GM23338 (cell line): ENCODE measurements at regions not wholly inside any gene's neighbourhood (a gene's known extent, or its start where the extent isn't known, plus 50 kb on each side); places are given as distances from the start of the nearest gene placed in this dataset.

Experiments used
- CTCF ChIP-seq, 2 experiments: fragments of 200-600 bp in 1 of 2; sonication (generic) in 1 of 2; conservative IDR thresholded peaks; 2 replicates each; pipeline versions ENCODE4 v1.5.1 to v1.6.1; 2016 to 2017; ENCODE audit warnings: antibody characterized with exemption in 2 of 2, low read depth in 2 of 2, mild to moderate bottlenecking in 2 of 2, moderate library complexity in 1 of 2
- ETS1 ChIP-seq: IDR thresholded peaks from 2 replicates; pipeline ENCODE4 v1.6.1; 2016; ENCODE audit warnings: antibody characterized with exemption
- JUNB ChIP-seq: IDR thresholded peaks from one replicate; pipeline ENCODE4 v1.6.1; 2016; ENCODE audit warnings: antibody characterized with exemption; ENCODE audit not compliant: unreplicated experiment
- POLR2AphosphoS5 ChIP-seq: IDR thresholded peaks from 2 replicates; pipeline ENCODE4 v1.6.1; 2016; ENCODE audit warnings: antibody characterized with exemption, low read depth
- REST ChIP-seq: IDR thresholded peaks from one replicate; pipeline ENCODE4 v1.6.1; 2018; ENCODE audit warnings: antibody characterized with exemption; ENCODE audit not compliant: unreplicated experiment
- STAT1 ChIP-seq: IDR thresholded peaks from one replicate; pipeline ENCODE4 v1.6.1; 2016; ENCODE audit warnings: antibody characterized with exemption; ENCODE audit not compliant: unreplicated experiment
- ZNF114 ChIP-seq: fragments of 250-450 bp; sonication (Bioruptor Pico); IDR thresholded peaks from 2 replicates; pipeline ENCODE4 v1.5.0; 2020; ENCODE audit warnings: mild to moderate bottlenecking, moderate library complexity
- ZNF331 ChIP-seq: fragments of 250-450 bp; sonication (Bioruptor Pico); IDR thresholded peaks from 2 replicates; pipeline ENCODE4 v1.5.0; 2020; ENCODE audit warnings: low read depth, mild to moderate bottlenecking, moderate library complexity
- ZNF462 ChIP-seq: fragments of 250-450 bp; sonication (Bioruptor Pico); IDR thresholded peaks from 2 replicates; pipeline ENCODE4 v1.5.0; 2020; ENCODE audit warnings: mild to moderate bottlenecking, moderate library complexity

- TF ChIP-seq ZNF462 (CRISPR knock-in tag) = no peak
- no peak for TF ChIP-seq STAT1
- no peak for TF ChIP-seq CTCF (conservative IDR thresholded peaks at IDR 0.05; ENCODE audit: low read depth in 2 of 2)
- no peak for TF ChIP-seq ZNF331 (CRISPR knock-in tag)
- no peak for TF ChIP-seq ZNF114 (CRISPR knock-in tag)
- TF ChIP-seq JUNB = no peak
- no peak for TF ChIP-seq POLR2AphosphoS5
- TF ChIP-seq REST = no peak
- TF ChIP-seq ETS1 = no peak
Measured at GRCh38 chr14:100407376-100408102, 84.4 kb downstream of the SLC25A47 start (continued).
